GF-D8 (cell line): ENCODE measurements at regions not wholly inside any gene's neighbourhood (a gene's known extent, or its start where the extent isn't known, plus 50 kb on each side); places are given as distances from the start of the nearest gene placed in this dataset.

Experiments used
- DNase-seq: peaks from one replicate; lab custom pipeline; 2025; lab: John Stamatoyannopoulos, UW

DNA sequence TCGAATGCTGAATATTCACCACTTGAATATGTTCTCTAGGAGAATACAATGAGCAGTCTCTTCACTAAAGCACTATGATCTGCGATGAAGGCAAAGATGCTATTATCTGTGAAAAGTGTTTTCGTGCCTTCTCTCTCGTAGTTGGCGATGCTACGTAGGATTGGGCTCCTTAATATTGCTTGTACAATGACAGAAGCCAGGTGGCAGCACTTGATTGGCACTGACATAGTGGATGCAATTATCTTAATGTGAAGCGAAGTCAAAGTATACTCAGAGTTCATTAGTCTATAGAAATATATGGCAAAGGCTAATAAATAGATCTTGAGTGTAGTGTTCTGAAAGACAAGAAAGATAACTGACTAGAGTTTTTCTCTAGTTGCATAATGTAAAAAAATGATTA lies 1135.7 kb upstream of the AGA start:
- no peak for DNase-seq

- no peak for DNase-seq
These were observed 1153.4 kb upstream of the AGA start for GRCh38 chr4:178595500-178596138.

GRCh38 chr4:178598672-178599071 lies 1156.4 kb upstream of the AGA start:
- no peak for DNase-seq

DNA sequence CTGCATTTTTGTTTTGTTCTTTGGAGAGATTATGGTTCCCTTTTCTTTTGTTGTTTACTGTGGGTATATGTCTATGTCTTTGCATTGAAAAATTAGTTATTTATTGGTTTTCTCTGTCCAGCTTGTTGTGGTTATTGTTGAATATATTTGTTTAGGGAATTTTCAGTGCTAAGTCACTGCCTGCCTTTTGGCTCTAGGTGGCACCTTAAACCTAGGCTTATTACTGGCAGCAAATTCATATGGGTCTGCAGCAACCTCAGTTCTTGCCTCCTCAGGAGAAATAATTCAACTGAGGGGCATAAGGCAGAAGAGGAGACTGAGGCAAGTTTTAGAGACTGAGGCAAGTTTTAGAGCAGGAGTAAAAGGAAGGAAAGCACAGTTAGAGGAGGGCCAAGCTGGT lies 1157.3 kb upstream of the AGA start:
- DNase-seq = no peak

GRCh38 chr4:178602833-178603232 lies 1160.6 kb upstream of the AGA start:
- DNase-seq = no peak

DNA sequence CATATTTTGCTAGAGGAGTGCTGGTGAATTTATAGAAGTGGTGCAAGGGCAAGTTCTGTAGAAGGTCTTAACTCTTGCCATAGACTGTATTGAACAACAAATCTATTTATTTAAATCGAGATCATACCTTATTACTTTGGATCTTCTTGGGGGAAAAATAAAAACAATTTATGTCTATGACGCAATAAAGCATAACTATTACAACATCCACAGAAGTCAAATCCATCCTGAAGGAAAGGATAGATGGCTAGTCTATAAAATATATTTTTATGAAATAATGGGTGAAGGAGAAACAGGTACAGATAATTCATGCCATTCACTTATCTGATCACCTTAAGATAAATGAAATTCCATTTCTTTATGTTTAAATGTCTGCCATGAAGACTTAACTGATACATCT lies 1168.8 kb upstream of the AGA start:
- no peak for DNase-seq

DNA sequence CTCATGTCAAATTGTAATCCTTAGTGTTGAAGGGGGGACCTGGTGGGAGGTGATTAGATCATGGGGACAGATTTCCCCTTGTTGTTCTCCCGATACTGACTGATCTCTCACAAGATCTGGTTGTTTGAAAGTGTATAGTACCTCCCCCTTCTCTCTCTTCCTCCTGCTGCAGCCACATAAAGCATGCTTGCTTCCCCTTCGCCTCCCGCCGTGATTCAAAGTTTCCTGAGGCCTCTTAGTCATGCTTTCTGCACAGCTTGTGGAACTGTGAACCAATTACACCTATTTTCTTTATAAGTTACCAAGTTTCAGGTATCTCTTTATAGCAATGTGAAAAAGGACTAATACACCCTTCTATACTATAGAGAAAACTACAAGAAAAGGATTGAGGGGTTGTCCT lies 1170.5 kb upstream of the AGA start:
- DNase-seq = no peak

- no peak for DNase-seq
These were observed 1190.2 kb upstream of the AGA start for GRCh38 chr4:178632415-178632814.

- DNase-seq = no peak
These were observed 1191.0 kb upstream of the AGA start for GRCh38 chr4:178633263-178633662.

DNA sequence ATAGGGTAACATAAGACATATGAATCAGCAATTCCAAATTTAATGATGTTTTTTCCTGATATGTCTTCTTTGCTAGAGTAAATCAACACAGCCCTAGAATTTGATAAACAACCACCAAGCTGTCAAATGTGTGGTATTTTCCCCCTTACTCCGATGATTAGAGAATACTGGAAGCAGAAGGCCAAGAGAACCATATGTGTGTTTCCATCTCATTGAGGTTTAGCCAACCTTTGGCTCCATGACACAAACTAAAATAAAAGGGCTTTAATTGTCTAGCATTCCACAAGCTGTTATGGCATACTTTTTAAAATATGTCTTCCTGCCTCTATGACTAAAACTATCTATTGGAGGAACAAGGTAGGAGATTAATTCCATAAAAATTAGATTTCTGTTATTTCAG lies 1222.4 kb upstream of the AGA start:
- DNase-seq = no peak

GRCh38 chr4:178665916-178666315 lies 1223.7 kb upstream of the AGA start:
- no peak for DNase-seq

DNA sequence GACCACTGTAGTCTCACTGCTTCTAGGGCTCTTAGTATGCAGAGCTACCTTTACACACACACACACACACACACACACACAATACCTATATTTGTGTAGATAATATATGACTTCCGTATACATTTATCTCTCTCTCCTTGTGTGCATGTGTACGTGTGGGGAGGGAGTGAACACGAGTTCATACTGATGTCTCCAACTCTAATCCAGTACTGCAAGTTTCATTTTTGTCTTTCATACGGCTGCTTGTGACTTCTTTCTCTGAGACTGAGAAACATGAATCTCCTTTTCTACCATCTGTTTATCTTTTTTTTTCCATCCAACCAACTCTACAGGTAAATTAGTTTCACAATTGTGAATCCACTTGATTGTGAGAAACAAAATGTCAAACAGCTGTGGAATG lies 1229.5 kb upstream of the AGA start:
- no peak for DNase-seq

- DNase-seq = no peak
These were observed 1230.3 kb upstream of the AGA start for GRCh38 chr4:178672512-178672911.

GRCh38 chr4:178681871-178682270 lies 1239.6 kb upstream of the AGA start:
- DNase-seq = no peak

DNA sequence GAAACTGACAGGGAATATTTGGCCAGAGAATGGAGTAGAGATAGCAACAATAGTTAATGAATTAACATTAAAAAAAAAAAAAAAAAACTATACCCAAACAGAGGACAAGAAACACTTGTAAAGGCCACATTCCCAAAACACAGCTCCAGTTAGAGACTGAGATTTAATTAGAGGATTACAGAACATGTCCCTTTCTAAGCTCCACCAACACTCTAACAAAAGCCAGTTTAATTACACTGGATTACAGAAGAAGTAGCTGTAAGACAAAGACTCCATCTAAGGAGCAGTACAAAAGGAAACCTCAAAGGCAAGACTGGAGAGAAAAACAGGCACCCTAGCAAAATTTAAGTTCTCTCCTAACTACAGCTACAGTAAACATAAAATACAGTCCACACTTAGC lies 1247.7 kb upstream of the AGA start:
- DNase-seq = no peak

- no peak for DNase-seq
These were observed 1251.6 kb upstream of the AGA start for GRCh38 chr4:178693816-178694215.

- DNase-seq = no peak
These were observed 1254.3 kb upstream of the AGA start for GRCh38 chr4:178696515-178696914.

GRCh38 chr4:178712486-178712885 lies 1270.2 kb upstream of the AGA start:
- DNase-seq = no peak

- DNase-seq = no peak
These were observed 1295.8 kb upstream of the AGA start for GRCh38 chr4:178738026-178738425.

GRCh38 chr4:178745203-178745602 lies 1303.0 kb upstream of the AGA start:
- no peak for DNase-seq

DNA sequence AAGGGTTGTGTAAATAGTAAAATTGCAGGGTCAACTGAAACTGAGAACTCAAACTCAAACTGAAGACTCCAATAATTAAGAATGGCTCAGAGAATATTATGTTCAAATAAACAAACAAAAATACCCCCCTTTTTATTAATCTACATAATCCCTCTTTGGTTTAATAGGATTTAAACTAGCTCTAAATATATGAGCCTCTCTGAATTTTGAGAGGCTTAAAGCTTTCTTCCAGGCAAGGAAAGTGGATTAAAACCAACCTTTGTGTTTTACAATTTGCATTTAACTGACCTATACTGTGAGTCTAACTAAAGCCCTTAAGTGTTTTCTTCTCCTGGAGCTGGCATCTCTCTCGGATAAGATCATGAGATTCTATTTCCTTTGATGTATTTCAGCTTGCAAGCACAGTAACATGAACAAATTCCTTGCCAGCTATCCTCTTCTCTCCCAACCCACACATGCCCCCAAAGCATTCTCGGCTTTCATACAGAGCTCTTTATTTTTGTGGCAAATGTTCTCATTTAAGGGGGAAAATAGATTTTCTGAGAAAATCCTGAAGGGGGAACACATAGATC lies 1310.8 kb upstream of the AGA start:
- no peak for DNase-seq

- no peak for DNase-seq
These were observed 1336.3 kb upstream of the AGA start for GRCh38 chr4:178778496-178778895.

GRCh38 chr4:178781779-178782178 lies 1339.5 kb upstream of the AGA start:
- no peak for DNase-seq

DNA sequence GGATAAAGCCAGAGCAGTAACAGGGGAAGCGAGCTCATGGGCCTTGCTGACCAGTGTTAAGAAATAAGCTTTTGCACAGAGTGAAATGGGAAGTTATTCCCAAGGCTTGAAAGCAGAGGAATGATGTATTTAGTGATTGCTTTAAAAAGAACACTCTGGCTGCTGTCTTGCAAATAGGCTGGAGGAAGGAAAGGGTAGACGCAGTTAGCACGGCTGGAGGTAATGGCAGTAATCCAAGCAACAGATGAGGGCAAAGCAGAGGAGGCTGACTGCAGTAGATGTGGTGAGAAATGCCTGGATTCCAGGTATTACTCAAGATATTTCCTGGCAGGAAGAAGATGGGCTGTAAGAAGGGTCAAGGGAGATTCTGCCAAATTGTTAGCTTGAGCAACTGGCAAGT lies 1342.3 kb upstream of the AGA start:
- DNase-seq = no peak
